GM18520 (cell line): ENCODE measurements at regions not wholly inside any gene's neighbourhood (a gene's known extent, or its start where the extent isn't known, plus 50 kb on each side); places are given as distances from the start of the nearest gene placed in this dataset.

Experiments used
- ATAC-seq: cut with Tn5 transposase; IDR thresholded peaks from one replicate; pipeline ENCODE4 v1.9.1; 2021; ENCODE audit not compliant: unreplicated experiment

- no peak for ATAC-seq
Measured at GRCh38 chr2:59005836-59006615, 764.9 kb upstream of the FANCL start.

- no peak for ATAC-seq
Measured at GRCh38 chr2:59004621-59005020, 763.5 kb upstream of the FANCL start.

GRCh38 chr2:59000796-59001195 is 759.7 kb upstream of the FANCL start:
- no peak for ATAC-seq

GRCh38 chr2:58992062-58992706 is 751.1 kb upstream of the FANCL start:
- no peak for ATAC-seq

- no peak for ATAC-seq
Measured at GRCh38 chr2:58991357-58991756, 750.2 kb upstream of the FANCL start.

GRCh38 chr2:58985541-58985940 is 744.4 kb upstream of the FANCL start:
- no peak for ATAC-seq

GRCh38 chr2:58984731-58985130 is 743.6 kb upstream of the FANCL start:
- no peak for ATAC-seq

- no peak for ATAC-seq
Measured at GRCh38 chr2:58983111-58983510, 742.0 kb upstream of the FANCL start.

- ATAC-seq = no peak
Measured at GRCh38 chr2:58981237-58981636, 740.1 kb upstream of the FANCL start.

GRCh38 chr2:58976375-58977071 is 735.4 kb upstream of the FANCL start:
- no peak for ATAC-seq

- no peak for ATAC-seq
Measured at GRCh38 chr2:58974881-58975280, 733.8 kb upstream of the FANCL start.

- no peak for ATAC-seq
Measured at GRCh38 chr2:58974426-58974825, 733.3 kb upstream of the FANCL start.

- ATAC-seq = no peak
Measured at GRCh38 chr2:58973811-58974281, 732.7 kb upstream of the FANCL start.

- no peak for ATAC-seq
Measured at GRCh38 chr2:58972737-58973136, 731.6 kb upstream of the FANCL start.

GRCh38 chr2:58971511-58972360 is 730.6 kb upstream of the FANCL start:
- no peak for ATAC-seq

- ATAC-seq = no peak
Measured at GRCh38 chr2:58970365-58970764, 729.2 kb upstream of the FANCL start.

- ATAC-seq = no peak
Measured at GRCh38 chr2:58968885-58969284, 727.8 kb upstream of the FANCL start.

GRCh38 chr2:58967736-58968135 is 726.6 kb upstream of the FANCL start:
- ATAC-seq = no peak

GRCh38 chr2:58965602-58966001 is 724.5 kb upstream of the FANCL start:
- no peak for ATAC-seq

- no peak for ATAC-seq
Measured at GRCh38 chr2:58959996-58960395, 718.9 kb upstream of the FANCL start.
